ENCODE measurements at regions not wholly inside any gene's neighbourhood (a gene's known extent, or its start where the extent isn't known, plus 50 kb on each side); places are given as distances from the start of the nearest gene placed in this dataset.

DNA sequence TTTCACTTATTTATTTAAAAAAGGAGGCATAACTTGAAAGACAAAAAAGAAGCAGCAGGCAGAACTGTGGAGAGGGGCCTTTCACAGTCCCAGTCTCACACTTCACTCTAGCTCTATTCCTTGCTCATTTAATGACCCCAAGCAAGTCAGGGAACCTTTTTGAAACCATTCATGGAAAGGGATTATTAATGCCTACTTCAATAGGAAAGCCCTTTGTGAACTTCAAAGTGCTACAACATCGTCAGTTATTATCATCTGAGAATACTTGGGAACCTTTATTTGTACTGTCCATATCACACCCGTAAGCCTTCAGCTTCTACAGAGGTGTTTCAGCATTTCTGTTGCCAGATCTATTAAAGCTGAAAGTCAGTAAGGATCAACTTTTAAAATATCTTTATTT, 320.2 kb downstream of the TMEM161B start:
- ATAC-seq (ENCODE audit: low read depth) (no peak), DNase-seq (no peak)
- H3K27ac ChIP-seq (ENCODE audit: low read length in 2 of 2) = no peak overlapping the region
- H3K27me3 ChIP-seq (replicated peaks in 1 of 4; ENCODE audit: control extremely low read depth in 1 of 4, control insufficient read depth in 3 of 4, insufficient read depth in 4 of 4, low read length in 3 of 4) = no peaks in the 10 kb centered on the region
- H3K79me2 ChIP-seq (ENCODE audit: control insufficient read depth, insufficient read depth, low read length) = no peaks in the 10 kb centered on the region
- H3K36me3 ChIP-seq (replicated peaks in 1 of 2; ENCODE audit: control extremely low read depth in 1 of 2, control insufficient read depth in 1 of 2, extremely low read depth in 1 of 2, insufficient read depth in 2 of 2, low read length in 1 of 2) = no peaks in the 10 kb centered on the region
- CTCF ChIA-PET = no interaction called here
- H3K4me1 Mint-ChIP-seq = no peaks in the 10 kb centered on the region
- 83% methylated on average over 1 of the region's 2 CpGs for WGBS (ENCODE audit: insufficient coverage)
- H3K4me1 ChIP-seq (ENCODE audit: control insufficient read depth in 2 of 2, insufficient read depth in 2 of 2, low read length in 2 of 2) = no peaks in the 10 kb centered on the region
- H4K20me1 ChIP-seq (ENCODE audit: control insufficient read depth, insufficient read depth, low read length, poor library complexity, severe bottlenecking) = no peaks in the 10 kb centered on the region
- no peak overlapping the region for H3K27ac Mint-ChIP-seq
- no peaks in the 10 kb centered on the region for H3K9me3 Mint-ChIP-seq (ENCODE audit: insufficient read depth)
- POLR2A ChIA-PET = no interaction called here
- no peak overlapping the region for H3K4me2 ChIP-seq (replicated peaks; ENCODE audit: low read depth, low read length, poor library complexity, severe bottlenecking)
- H3K4me3 ChIP-seq (ENCODE audit: control extremely low read depth in 1 of 5, extremely low read depth in 1 of 5, insufficient read depth in 1 of 5, low read depth in 2 of 5, low read length in 4 of 5) = no peak overlapping the region
- TF ChIP-seq, protein P1, sequence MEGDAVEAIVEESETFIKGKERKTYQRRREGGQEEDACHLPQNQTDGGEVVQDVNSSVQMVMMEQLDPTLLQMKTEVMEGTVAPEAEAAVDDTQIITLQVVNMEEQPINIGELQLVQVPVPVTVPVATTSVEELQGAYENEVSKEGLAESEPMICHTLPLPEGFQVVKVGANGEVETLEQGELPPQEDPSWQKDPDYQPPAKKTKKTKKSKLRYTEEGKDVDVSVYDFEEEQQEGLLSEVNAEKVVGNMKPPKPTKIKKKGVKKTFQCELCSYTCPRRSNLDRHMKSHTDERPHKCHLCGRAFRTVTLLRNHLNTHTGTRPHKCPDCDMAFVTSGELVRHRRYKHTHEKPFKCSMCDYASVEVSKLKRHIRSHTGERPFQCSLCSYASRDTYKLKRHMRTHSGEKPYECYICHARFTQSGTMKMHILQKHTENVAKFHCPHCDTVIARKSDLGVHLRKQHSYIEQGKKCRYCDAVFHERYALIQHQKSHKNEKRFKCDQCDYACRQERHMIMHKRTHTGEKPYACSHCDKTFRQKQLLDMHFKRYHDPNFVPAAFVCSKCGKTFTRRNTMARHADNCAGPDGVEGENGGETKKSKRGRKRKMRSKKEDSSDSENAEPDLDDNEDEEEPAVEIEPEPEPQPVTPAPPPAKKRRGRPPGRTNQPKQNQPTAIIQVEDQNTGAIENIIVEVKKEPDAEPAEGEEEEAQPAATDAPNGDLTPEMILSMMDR (IDR thresholded peaks at IDR 0.05) = no peak
- TF ChIP-seq EZH2 (IDR thresholded peaks at IDR 0.05; ENCODE audit: borderline replicate concordance, insufficient read depth, low read depth, low read length, poor library complexity, severe bottlenecking) = no peak
- no peak overlapping the region for H2AFZ ChIP-seq (ENCODE audit: insufficient read depth, low read depth, low read length, poor library complexity, severe bottlenecking)
- no peak overlapping the region for H3K9ac ChIP-seq (ENCODE audit: low read length)
- intact Hi-C loops (cut with micrococcal nuclease) = no loop called here
- no peak overlapping the region for H3K4me3 Mint-ChIP-seq
- H3K9me3 ChIP-seq (ENCODE audit: control extremely low read depth in 1 of 3, control insufficient read depth in 2 of 3, insufficient read depth in 1 of 3, low read length in 2 of 3) = no peaks in the 10 kb centered on the region
- H3K27me3 Mint-ChIP-seq = no peaks in the 10 kb centered on the region

DNA sequence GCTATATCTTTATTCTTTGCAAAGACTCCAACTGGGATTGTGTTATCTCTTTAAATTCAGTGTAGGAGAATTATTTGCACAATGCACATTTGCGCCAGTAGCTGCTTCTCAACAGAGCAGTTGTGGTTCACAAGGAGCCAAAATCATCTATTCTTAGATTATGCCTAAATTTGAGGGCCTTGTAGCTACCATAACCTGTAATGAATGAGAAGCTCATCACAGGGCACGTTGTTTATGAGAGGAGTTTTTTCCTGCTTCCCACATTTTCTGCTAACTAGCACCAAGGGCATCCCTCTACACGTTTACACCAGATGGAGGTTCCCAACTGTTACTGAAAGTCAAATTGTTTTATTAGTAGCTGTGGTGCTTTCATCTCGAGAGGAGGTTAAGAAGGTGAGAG, 322.4 kb downstream of the TMEM161B start:
- ATAC-seq (ENCODE audit: low read depth) (no peak), DNase-seq (no peak)
- Histone ChIP-seq H3K4me2 (replicated peaks; ENCODE audit: low read depth, low read length, poor library complexity, severe bottlenecking) (no peak overlapping the region), H3K9ac (ENCODE audit: low read length) (no peak overlapping the region), H3K36me3 (replicated peaks in 1 of 2; ENCODE audit: control extremely low read depth in 1 of 2, control insufficient read depth in 1 of 2, extremely low read depth in 1 of 2, insufficient read depth in 2 of 2, low read length in 1 of 2) (no peaks in the 10 kb centered on the region), H2AFZ (ENCODE audit: insufficient read depth, low read depth, low read length, poor library complexity, severe bottlenecking) (no peak overlapping the region), H3K27ac (ENCODE audit: low read length in 2 of 2) (no peak overlapping the region), H3K79me2 (ENCODE audit: control insufficient read depth, insufficient read depth, low read length) (no peaks in the 10 kb centered on the region), H4K20me1 (ENCODE audit: control insufficient read depth, insufficient read depth, low read length, poor library complexity, severe bottlenecking) (no peaks in the 10 kb centered on the region), H3K9me3 (ENCODE audit: control extremely low read depth in 1 of 3, control insufficient read depth in 2 of 3, insufficient read depth in 1 of 3, low read length in 2 of 3) (no peaks in the 10 kb centered on the region), H3K4me3 (ENCODE audit: control extremely low read depth in 1 of 5, extremely low read depth in 1 of 5, insufficient read depth in 1 of 5, low read depth in 2 of 5, low read length in 4 of 5) (no peak overlapping the region), H3K27me3 (replicated peaks in 1 of 4; ENCODE audit: control extremely low read depth in 1 of 4, control insufficient read depth in 3 of 4, insufficient read depth in 4 of 4, low read length in 3 of 4) (no peaks in the 10 kb centered on the region), H3K4me1 (ENCODE audit: control insufficient read depth in 2 of 2, insufficient read depth in 2 of 2, low read length in 2 of 2) (no peaks in the 10 kb centered on the region)
- intact Hi-C loops (cut with micrococcal nuclease) = no loop called here
- H3K27me3 Mint-ChIP-seq = no peaks in the 10 kb centered on the region
- no peaks in the 10 kb centered on the region for H3K9me3 Mint-ChIP-seq (ENCODE audit: insufficient read depth)
- POLR2A ChIA-PET = no interaction called here
- 100% methylated on average over 1 of the region's 4 CpGs for WGBS (ENCODE audit: insufficient coverage)
- CTCF ChIA-PET = no interaction called here
- H3K4me1 Mint-ChIP-seq = no peaks in the 10 kb centered on the region
- no peak overlapping the region for H3K4me3 Mint-ChIP-seq
- H3K27ac Mint-ChIP-seq = no peak overlapping the region
- TF ChIP-seq, protein P1 (IDR thresholded peaks at IDR 0.05) = no peak
- TF ChIP-seq EZH2 (IDR thresholded peaks at IDR 0.05; ENCODE audit: borderline replicate concordance, insufficient read depth, low read depth, low read length, poor library complexity, severe bottlenecking) = no peak

All from B cell (primary cell).